Epithelial cell of esophagus (primary cell): ENCODE measurements at regions not wholly inside any gene's neighbourhood (a gene's known extent, or its start where the extent isn't known, plus 50 kb on each side); places are given as distances from the start of the nearest gene placed in this dataset.

Experiments used
- DNase-seq: peaks from one replicate; pipeline ENCODE4 v3.0.0; 2010; ENCODE audit warnings: low read depth
- H3K4me3 ChIP-seq: 2 replicates; pipeline ENCODE4 v1.5.1; 2011; ENCODE audit warnings: mild to moderate bottlenecking, low read length, control low read depth
- TF ChIP-seq, protein P1 (sequence below): IDR thresholded peaks from 2 replicates; pipeline ENCODE4 v1.5.1; 2011; ENCODE audit warnings: low read depth, mild to moderate bottlenecking, low read length, control low read depth, inconsistent platforms; ENCODE audit not compliant: insufficient read depth; ENCODE audit errors: missing control alignments

DNA sequence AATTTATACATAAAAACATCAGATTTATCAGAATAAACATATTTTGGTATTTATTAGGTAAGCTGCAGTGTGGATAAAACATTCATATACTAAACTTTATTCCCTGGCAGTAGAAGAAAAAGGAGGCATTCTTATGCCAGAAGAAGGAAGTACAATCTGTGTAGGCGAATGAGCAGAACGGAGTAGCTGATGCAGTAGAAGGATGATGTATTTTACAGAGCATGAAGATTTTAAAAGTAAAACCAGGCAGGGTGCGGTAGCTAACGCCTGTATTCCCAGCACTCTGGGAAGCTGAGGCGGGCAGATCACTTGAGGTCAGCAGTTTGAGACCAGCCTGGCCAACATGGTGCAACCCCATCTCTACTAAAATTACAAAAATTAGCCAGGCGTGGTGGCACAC, 294.9 kb upstream of the MKLN1 start:
- TF ChIP-seq, protein P1, sequence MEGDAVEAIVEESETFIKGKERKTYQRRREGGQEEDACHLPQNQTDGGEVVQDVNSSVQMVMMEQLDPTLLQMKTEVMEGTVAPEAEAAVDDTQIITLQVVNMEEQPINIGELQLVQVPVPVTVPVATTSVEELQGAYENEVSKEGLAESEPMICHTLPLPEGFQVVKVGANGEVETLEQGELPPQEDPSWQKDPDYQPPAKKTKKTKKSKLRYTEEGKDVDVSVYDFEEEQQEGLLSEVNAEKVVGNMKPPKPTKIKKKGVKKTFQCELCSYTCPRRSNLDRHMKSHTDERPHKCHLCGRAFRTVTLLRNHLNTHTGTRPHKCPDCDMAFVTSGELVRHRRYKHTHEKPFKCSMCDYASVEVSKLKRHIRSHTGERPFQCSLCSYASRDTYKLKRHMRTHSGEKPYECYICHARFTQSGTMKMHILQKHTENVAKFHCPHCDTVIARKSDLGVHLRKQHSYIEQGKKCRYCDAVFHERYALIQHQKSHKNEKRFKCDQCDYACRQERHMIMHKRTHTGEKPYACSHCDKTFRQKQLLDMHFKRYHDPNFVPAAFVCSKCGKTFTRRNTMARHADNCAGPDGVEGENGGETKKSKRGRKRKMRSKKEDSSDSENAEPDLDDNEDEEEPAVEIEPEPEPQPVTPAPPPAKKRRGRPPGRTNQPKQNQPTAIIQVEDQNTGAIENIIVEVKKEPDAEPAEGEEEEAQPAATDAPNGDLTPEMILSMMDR = no peak
- no peak for DNase-seq
- H3K4me3 ChIP-seq = no peak overlapping the region

DNA sequence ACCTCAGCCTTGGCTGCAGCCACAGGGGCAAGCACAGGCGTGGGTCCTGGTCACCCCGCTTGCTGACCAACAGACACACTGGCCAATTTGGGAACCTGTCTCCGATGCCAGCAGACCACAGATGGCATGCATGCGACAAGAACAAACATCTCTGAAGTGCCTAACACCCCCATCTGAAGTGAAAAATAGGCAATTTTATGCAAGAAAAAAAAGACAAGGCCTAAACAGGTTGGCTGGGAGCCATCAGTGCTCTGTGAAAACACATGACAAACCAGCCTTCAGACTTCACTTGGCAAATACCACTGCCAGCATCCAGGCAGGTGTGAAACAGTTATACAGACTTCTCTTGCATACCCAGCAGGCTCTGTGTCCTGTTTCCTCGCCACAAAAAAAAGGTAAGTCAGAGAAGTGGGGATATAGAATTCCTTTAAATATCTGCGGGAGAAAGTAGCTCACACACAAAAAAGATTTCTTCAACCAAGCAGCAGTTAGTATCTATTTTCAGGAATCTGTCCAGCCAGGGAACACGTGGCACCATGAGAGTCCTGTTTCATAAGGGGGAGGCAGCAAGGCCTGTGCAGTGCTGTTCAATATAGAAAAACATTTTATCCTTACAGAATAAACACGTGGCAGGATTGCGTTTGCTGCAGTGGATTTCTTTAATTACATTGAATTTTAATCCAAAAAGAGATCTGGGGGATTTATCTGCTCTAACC, 293.4 kb upstream of the MKLN1 start:
- no peak overlapping the region for H3K4me3 ChIP-seq

DNA sequence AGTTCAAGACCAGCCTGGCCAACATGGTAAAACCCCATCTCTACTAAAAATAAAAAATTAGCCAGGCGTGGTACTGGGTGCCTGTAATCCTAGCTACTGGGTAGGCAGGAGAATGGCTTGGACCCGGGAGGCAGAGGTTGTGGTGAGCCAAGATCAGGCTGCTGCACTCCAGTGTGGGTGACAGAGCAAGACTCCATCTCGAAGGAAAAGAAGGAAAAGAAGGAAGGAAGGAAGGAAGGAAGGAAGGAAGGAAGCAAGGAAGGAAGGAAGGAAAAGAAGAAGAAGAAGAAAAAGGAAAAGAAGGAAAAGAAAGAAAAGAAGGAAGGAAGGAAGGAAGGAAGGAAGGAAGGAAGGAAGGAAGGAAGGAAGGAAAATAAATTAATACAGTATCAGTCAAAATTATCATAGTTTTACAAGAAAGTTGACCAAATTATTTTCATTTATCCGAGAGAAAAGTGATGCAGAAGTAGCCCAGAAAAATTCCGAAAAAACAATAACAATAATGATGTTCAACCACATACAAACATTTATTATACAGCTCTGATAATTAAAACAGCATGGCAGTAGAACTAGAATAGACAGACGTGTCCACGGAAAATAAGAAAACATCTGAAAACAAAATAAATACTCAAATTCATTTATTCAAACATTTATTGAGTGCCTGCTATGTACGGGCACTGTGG, 292.4 kb upstream of the MKLN1 start:
- no peak for DNase-seq
- no peak overlapping the region for H3K4me3 ChIP-seq
- TF ChIP-seq, protein P1 = no peak

More for the DNA sequence above, 293.4 kb upstream of the MKLN1 start:
- DNase-seq = no peak
- TF ChIP-seq, protein P1 = no peak

- TF ChIP-seq, protein P1 = no peak
- H3K4me3 ChIP-seq = no peak overlapping the region
- DNase-seq = no peak
Measured at GRCh38 chr7:131038153-131038552, 289.5 kb upstream of the MKLN1 start.

GRCh38 chr7:131039355-131039762, 288.3 kb upstream of the MKLN1 start:
- no peak for DNase-seq
- TF ChIP-seq, protein P1 = no peak
- no peak overlapping the region for H3K4me3 ChIP-seq

DNA sequence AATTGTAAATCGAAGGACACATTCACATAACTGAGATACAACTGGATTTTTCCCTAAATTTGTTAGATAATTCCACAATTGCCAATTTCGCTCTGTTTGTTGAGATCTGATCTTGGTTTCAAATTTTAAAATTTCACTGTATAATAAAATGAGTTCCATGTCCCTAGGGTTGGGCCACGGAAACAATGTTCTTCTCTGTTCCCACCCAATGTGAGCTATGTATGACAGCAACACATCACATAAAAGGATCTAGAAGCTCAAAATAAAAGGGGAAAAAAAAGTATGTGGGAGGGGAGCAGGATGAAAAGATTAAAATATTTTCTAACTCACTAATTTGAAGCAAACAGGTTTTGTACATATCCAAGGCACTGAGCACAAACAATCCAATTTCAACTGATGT, 287.8 kb upstream of the MKLN1 start:
- no peak for DNase-seq
- TF ChIP-seq, protein P1 = no peak
- no peak overlapping the region for H3K4me3 ChIP-seq
